LNCaP clone FGC (cell line): ENCODE measurements at regions not wholly inside any gene's neighbourhood (a gene's known extent, or its start where the extent isn't known, plus 50 kb on each side); places are given as distances from the start of the nearest gene placed in this dataset.

ENCODE experiments used
- DNase-seq: peaks from one replicate; pipeline ENCODE4 v3.0.0-alpha.2; 2011; ENCODE audit warnings: low read depth
- H3K4me3 ChIP-seq: 2 replicates; pipeline ENCODE4 v1.5.1; 2011; ENCODE audit warnings: mild to moderate bottlenecking, low read depth, low read length, control low read depth
- TF ChIP-seq, protein P1 (sequence below): IDR thresholded peaks from 2 replicates; pipeline ENCODE4 v1.5.1; 2012; ENCODE audit warnings: mild to moderate bottlenecking; ENCODE audit not compliant: control insufficient read depth, insufficient read depth; ENCODE audit errors: extremely low read depth

DNA sequence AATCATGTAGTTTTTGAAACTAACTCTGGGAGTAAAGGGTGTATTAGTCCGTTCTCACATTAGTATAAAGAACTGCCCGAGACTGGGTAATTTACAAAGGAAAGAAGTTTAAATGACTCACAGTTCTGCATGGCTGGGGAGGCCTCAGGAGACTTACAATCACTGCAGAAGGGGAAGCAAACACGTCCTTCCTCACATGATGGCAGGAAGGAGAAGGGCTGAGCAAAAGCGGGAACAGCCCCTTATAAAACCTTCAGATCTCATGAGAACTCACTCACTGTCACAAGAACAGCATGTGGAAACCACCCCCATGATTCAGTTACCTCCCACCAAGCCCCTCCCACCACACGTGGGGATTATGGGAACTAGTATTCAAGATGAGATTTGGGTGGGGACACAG lies 256.5 kb upstream of the TNRC6C start:
- no peak for DNase-seq
- TF ChIP-seq, protein P1, sequence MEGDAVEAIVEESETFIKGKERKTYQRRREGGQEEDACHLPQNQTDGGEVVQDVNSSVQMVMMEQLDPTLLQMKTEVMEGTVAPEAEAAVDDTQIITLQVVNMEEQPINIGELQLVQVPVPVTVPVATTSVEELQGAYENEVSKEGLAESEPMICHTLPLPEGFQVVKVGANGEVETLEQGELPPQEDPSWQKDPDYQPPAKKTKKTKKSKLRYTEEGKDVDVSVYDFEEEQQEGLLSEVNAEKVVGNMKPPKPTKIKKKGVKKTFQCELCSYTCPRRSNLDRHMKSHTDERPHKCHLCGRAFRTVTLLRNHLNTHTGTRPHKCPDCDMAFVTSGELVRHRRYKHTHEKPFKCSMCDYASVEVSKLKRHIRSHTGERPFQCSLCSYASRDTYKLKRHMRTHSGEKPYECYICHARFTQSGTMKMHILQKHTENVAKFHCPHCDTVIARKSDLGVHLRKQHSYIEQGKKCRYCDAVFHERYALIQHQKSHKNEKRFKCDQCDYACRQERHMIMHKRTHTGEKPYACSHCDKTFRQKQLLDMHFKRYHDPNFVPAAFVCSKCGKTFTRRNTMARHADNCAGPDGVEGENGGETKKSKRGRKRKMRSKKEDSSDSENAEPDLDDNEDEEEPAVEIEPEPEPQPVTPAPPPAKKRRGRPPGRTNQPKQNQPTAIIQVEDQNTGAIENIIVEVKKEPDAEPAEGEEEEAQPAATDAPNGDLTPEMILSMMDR = no peak
- H3K4me3 ChIP-seq = no peak overlapping the region

DNA sequence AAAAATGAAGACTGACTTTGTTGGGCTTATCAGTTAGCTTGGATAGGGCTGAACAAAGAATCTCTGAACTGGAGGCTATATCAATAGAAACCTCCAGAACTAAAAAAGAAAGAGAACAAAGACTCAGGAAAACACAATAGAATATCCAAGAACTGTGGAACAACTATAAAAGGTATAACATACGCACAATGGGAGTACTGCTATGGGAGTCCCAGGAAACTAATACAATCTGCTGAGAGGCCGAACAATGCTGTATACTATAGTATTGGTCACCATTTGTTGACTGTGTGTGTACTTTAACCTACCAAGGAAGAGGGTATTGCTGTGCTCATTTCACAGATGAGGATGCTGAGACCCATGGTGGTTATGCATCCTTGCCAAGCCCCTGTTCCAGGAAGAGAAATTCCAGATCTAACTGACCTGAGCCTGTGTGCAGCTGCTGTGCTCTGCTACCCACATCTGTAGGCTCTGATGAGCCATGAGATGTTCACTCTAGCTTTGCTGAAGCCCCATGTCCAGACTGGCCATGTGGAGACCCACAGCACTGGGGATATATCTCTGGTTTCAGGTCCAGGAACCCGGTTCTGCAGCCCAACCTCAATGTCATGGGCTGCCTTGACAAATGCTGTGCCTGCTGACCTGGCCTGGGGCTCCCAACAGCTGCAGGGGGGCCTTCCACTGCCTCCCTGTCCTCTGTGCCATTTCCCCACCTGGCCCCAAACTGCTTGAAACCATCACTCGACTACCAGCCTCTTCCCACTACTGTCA lies 254.3 kb upstream of the TNRC6C start:
- TF ChIP-seq, protein P1 = no peak
- no peak overlapping the region for H3K4me3 ChIP-seq
- no peak for DNase-seq

DNA sequence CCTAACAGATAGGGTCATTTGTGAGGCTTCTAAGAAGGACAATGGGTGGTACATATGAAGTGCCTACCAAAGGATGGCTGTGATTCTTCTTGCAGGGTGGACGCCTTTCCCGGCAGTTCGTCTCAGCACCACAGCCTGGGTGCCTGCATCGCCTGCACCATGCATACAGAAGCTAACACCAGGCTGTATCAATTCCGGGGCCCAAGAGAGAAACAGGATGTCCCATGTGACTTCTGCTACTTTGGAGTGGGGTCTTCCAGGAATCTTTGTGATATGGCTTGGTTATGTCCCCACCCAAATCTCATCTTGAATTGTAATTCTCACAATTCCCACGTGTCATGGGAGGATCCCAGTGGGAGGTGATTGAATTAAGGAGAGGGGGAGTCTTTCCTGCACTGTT lies 251.6 kb upstream of the TNRC6C start:
- DNase-seq = no peak
- no peak overlapping the region for H3K4me3 ChIP-seq
- TF ChIP-seq, protein P1 = no peak

DNA sequence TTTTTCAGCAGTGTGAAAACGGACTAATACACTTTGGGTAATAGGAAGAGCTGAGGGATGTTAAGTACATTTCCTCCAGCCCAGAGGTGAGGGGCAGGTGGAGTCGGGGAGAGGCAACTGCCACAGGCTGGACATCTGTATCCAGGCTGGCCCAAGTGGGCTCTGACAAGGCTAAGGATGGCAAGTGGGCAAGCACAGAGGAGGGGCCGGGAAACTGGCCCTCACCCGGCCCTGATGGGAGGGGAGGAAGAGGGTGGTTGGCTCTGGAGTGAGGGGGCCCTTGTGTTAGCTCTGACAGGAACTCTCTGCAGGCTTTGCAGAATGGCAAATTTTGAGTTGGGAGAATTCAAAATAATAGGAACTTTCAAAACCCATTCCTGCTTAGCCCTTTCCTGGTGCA lies 251.0 kb upstream of the TNRC6C start:
- DNase-seq = no peak
- TF ChIP-seq, protein P1 = no peak
- no peak overlapping the region for H3K4me3 ChIP-seq

DNA sequence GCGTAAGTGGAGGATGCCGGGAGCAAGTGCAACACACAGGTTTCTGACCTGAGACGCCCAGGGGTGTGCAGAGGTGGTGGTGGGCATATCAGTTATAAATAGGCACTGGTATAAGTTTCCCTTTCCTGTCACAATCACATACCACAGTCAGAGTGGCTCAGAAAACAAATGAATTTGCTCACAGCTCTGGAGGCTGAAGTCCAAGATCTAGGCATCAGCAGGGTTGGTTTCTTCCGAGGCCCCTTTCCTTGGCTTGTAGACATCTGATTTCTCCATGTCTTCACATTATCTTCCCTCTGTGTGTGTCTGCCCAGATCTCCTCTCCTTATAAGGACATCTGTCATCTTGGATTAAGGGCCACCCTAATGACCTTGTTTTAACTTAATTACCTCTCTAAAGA lies 250.5 kb upstream of the TNRC6C start:
- DNase-seq = no peak
- TF ChIP-seq, protein P1 = no peak
- H3K4me3 ChIP-seq = no peak overlapping the region

DNA sequence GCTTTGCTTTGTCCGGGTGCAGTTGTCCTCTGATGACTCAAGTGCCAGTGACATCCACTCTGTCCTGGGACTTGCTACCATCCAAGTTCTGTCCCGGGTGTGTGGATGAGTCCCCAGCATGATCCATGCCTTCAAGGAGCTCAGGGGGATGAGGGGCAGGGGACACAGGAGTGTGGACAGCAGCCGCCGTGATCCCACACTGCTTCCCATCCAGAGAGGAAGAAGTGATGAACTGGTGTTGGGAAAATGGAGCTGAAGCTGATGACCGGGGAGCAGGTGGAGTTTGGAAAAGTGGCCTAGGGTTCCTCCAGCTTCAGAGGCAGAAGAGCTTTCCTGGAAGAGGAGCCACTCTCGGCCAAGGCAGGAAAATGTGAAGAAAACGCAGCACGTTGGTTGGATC lies 249.6 kb upstream of the TNRC6C start:
- TF ChIP-seq, protein P1 = no peak
- no peak for DNase-seq
- no peak overlapping the region for H3K4me3 ChIP-seq

DNA sequence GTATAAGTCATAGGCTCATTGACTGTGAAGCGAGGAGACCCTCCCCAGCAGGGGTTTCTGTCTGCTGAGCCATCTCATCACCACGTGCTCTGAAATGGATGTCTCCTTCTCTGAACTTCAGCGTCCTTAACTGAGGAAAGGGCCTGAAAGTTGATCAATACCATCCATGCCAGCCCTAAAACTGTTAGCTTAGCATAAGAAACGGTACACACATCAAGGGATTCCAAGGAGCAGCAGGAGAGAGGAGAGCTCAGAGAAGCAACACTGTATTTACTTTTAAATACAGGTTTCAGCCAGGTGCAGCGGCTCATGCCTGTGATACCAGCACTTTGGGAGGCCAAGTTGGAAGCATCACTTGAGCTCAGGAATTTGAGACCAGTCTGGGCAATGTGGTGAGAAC lies 248.9 kb upstream of the TNRC6C start:
- no peak overlapping the region for H3K4me3 ChIP-seq
- DNase-seq = no peak
- TF ChIP-seq, protein P1 = no peak
